Subcutaneous abdominal adipose tissue (tissue), 5 donors: ENCODE measurements at regions not wholly inside any gene's neighbourhood (a gene's known extent, or its start where the extent isn't known, plus 50 kb on each side); places are given as distances from the start of the nearest gene placed in this dataset.

ENCODE experiments used
- H3K27ac ChIP-seq: one replicate; pipeline ENCODE4 v1.7.0; 2013; ENCODE audit warnings: low read depth, mild to moderate bottlenecking, inconsistent platforms, low read length, moderate library complexity
- H3K27me3 ChIP-seq, 5 donors: one replicate each; pipeline ENCODE4 v1.7.0; 2013; ENCODE audit warnings: low read length in 5 of 5, inconsistent platforms in 1 of 5; ENCODE audit not compliant: control insufficient read depth in 5 of 5, insufficient read depth in 4 of 5
- H3K36me3 ChIP-seq, 5 donors: one replicate each; pipeline ENCODE4 v1.7.0; 2013; ENCODE audit warnings: low read length in 5 of 5; ENCODE audit not compliant: control insufficient read depth in 5 of 5, insufficient read depth in 5 of 5
- H3K4me1 ChIP-seq, 5 donors: one replicate each; pipeline ENCODE4 v1.7.0; 2013; ENCODE audit warnings: low read length in 5 of 5, mild to moderate bottlenecking in 3 of 5, moderate library complexity in 1 of 5; ENCODE audit not compliant: control insufficient read depth in 5 of 5, insufficient read depth in 5 of 5
- H3K4me3 ChIP-seq, 5 donors: one replicate each; pipeline ENCODE4 v1.7.0; 2013; ENCODE audit warnings: low read length in 5 of 5, low read depth in 1 of 5
- H3K9ac ChIP-seq, 5 donors: one replicate each; pipeline ENCODE4 v1.7.0; 2013; ENCODE audit warnings: low read length in 5 of 5, mild to moderate bottlenecking in 4 of 5, moderate library complexity in 3 of 5
- H3K9me3 ChIP-seq, 5 donors: one replicate each; pipeline ENCODE4 v1.7.0; 2013; ENCODE audit warnings: low read length in 5 of 5; ENCODE audit not compliant: control insufficient read depth in 5 of 5
- donor health status: healthy.
- donor health status: healthy.
- donor health status: healthy.
- donor health status: healthy.
- donor health status: healthy.

GRCh38 chr18:68241881-68242280 lies 473.0 kb downstream of the TMX3 start:
- Histone ChIP-seq H3K4me1 (no peaks in the 10 kb centered on the region), H3K27ac (no peak overlapping the region), H3K9ac (no peak overlapping the region), H3K27me3 (no peaks in the 10 kb centered on the region), H3K4me3 (no peak overlapping the region), H3K9me3 (peaks cover 0 to 2% (median 0%) of the 10 kb centered on the region in 5 donors), H3K36me3 (no peaks in the 10 kb centered on the region)

- Histone ChIP-seq H3K27ac (no peak overlapping the region), H3K4me1 (no peaks in the 10 kb centered on the region), H3K36me3 (no peaks in the 10 kb centered on the region), H3K9ac (no peak overlapping the region), H3K27me3 (no peaks in the 10 kb centered on the region), H3K4me3 (no peak overlapping the region), H3K9me3 (no peaks in the 10 kb centered on the region)
Measured at GRCh38 chr18:68234676-68235075, 480.2 kb downstream of the TMX3 start.

- H3K4me1 ChIP-seq, result no peaks in the 10 kb centered on the region
- no peak overlapping the region for H3K9ac ChIP-seq
- no peak overlapping the region for H3K4me3 ChIP-seq
- no peak overlapping the region for H3K27ac ChIP-seq
- H3K27me3 ChIP-seq, result no peaks in the 10 kb centered on the region
- no peaks in the 10 kb centered on the region for H3K36me3 ChIP-seq
- H3K9me3 ChIP-seq, result no peaks in the 10 kb centered on the region
Measured at GRCh38 chr18:68234131-68234530, 480.8 kb downstream of the TMX3 start.

GRCh38 chr18:68233018-68233417 lies 481.9 kb downstream of the TMX3 start:
- Histone ChIP-seq H3K4me1 (no peaks in the 10 kb centered on the region), H3K27ac (no peak overlapping the region), H3K9ac (no peak overlapping the region), H3K9me3 (no peaks in the 10 kb centered on the region), H3K27me3 (no peaks in the 10 kb centered on the region), H3K36me3 (no peaks in the 10 kb centered on the region), H3K4me3 (no peak overlapping the region)

GRCh38 chr18:68229351-68229750 lies 485.6 kb downstream of the TMX3 start:
- no peak overlapping the region for H3K9ac ChIP-seq
- no peaks in the 10 kb centered on the region for H3K36me3 ChIP-seq
- H3K27me3 ChIP-seq, result no peaks in the 10 kb centered on the region
- H3K9me3 ChIP-seq, result no peaks in the 10 kb centered on the region
- no peaks in the 10 kb centered on the region for H3K4me1 ChIP-seq
- no peak overlapping the region for H3K4me3 ChIP-seq
- no peak overlapping the region for H3K27ac ChIP-seq

- Histone ChIP-seq H3K9me3 (no peaks in the 10 kb centered on the region), H3K4me3 (no peak overlapping the region), H3K36me3 (no peaks in the 10 kb centered on the region), H3K9ac (no peak overlapping the region), H3K4me1 (peaks cover 0 to 12% (median 6%) of the 10 kb centered on the region in 5 donors), H3K27me3 (no peaks in the 10 kb centered on the region), H3K27ac (no peak overlapping the region)
Measured at GRCh38 chr18:68221111-68221724, 493.7 kb downstream of the TMX3 start.

GRCh38 chr18:68220458-68220857 lies 494.4 kb downstream of the TMX3 start:
- no peaks in the 10 kb centered on the region for H3K9me3 ChIP-seq
- no peak overlapping the region for H3K27ac ChIP-seq
- H3K27me3 ChIP-seq, result no peaks in the 10 kb centered on the region
- no peak overlapping the region for H3K9ac ChIP-seq
- H3K4me3 ChIP-seq, result no peak overlapping the region
- H3K4me1 ChIP-seq, result peaks cover 0 to 12% (median 6%) of the 10 kb centered on the region in 5 donors
- no peaks in the 10 kb centered on the region for H3K36me3 ChIP-seq

GRCh38 chr18:68219872-68220271 lies 495.0 kb downstream of the TMX3 start:
- no peaks in the 10 kb centered on the region for H3K36me3 ChIP-seq
- no peak overlapping the region for H3K9ac ChIP-seq
- H3K27ac ChIP-seq, result no peak overlapping the region
- no peaks in the 10 kb centered on the region for H3K9me3 ChIP-seq
- peaks cover 0 to 12% (median 6%) of the 10 kb centered on the region in 5 donors for H3K4me1 ChIP-seq
- H3K27me3 ChIP-seq, result no peaks in the 10 kb centered on the region
- no peak overlapping the region for H3K4me3 ChIP-seq

GRCh38 chr18:68219274-68219673 lies 495.6 kb downstream of the TMX3 start:
- peak overlapping the region; percentile 37 for H3K27ac ChIP-seq
- H3K4me1 ChIP-seq, result peaks cover 0 to 12% (median 6%) of the 10 kb centered on the region in 5 donors

GRCh38 chr18:68215931-68216330 lies 499.0 kb downstream of the TMX3 start:
- Histone ChIP-seq H3K36me3 (no peaks in the 10 kb centered on the region), H3K9ac (no peak overlapping the region), H3K27me3 (no peaks in the 10 kb centered on the region), H3K4me1 (peaks cover 0 to 12% (median 6%) of the 10 kb centered on the region in 5 donors), H3K27ac (no peak overlapping the region), H3K4me3 (no peak overlapping the region), H3K9me3 (peaks cover 0 to 2% (median 0%) of the 10 kb centered on the region in 5 donors)

More at GRCh38 chr18:68219274-68219673, 495.6 kb downstream of the TMX3 start:
- H3K36me3 ChIP-seq, result no peaks in the 10 kb centered on the region
- H3K9ac ChIP-seq, result no peak overlapping the region
- H3K4me3 ChIP-seq, result no peak overlapping the region
- H3K27me3 ChIP-seq, result no peaks in the 10 kb centered on the region
- H3K9me3 ChIP-seq, result no peaks in the 10 kb centered on the region
